Panc1 (cell line): ENCODE measurements at regions not wholly inside any gene's neighbourhood (a gene's known extent, or its start where the extent isn't known, plus 50 kb on each side); places are given as distances from the start of the nearest gene placed in this dataset.

Source experiments
- CTCF ChIP-seq: fragments of 450-650 bp; IDR thresholded peaks from 2 replicates; pipeline ENCODE4 v1.5.1; 2017; ENCODE audit warnings: mild to moderate bottlenecking
- POLR2AphosphoS5 ChIP-seq: IDR thresholded peaks from 2 replicates; pipeline ENCODE4 v1.6.1; 2012; ENCODE audit warnings: mild to moderate bottlenecking, low read depth, low read length, moderate library complexity
- SIN3A ChIP-seq: IDR thresholded peaks from 2 replicates; pipeline ENCODE4 v1.6.1; 2012; ENCODE audit warnings: low read depth, mild to moderate bottlenecking, low read length, moderate library complexity, borderline replicate concordance; ENCODE audit not compliant: insufficient read depth
- TCF7L2 ChIP-seq: IDR thresholded peaks from 2 replicates; pipeline ENCODE4 v1.6.1; 2011; ENCODE audit warnings: mild to moderate bottlenecking, low read depth, low read length, inconsistent platforms
- TF ChIP-seq, protein P1 (sequence below), 2 experiments: IDR thresholded peaks; 2 replicates each; pipeline ENCODE4 v1.6.1; 2011 to 2012; ENCODE audit warnings: low read depth in 2 of 2, control low read depth in 1 of 2, low read length in 1 of 2, mild to moderate bottlenecking in 1 of 2, moderate library complexity in 1 of 2; ENCODE audit not compliant: insufficient read depth in 1 of 2

DNA sequence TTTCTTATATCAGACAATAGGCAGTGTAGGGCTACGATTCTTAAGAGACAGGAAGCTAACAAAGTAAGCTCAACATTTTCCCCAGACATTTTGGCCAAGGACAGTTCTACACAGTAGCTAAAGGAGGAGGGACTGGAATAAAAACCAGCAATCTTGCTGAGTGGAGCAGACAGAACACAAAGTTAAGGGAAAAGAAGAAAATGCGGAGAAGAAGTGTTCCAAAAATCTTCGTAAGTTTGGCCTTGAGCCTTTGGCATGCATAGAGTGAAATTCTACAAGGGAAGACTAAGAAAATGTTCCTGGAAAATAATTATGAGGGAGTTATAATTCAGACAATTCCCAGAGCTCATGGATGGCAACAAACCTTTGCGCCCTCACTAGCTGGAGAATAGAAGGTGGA lies 748.0 kb upstream of the CTNND2 start:
- TF ChIP-seq POLR2AphosphoS5 (no peak), CTCF (no peak), TCF7L2 (no peak), SIN3A (no peak)
- TF ChIP-seq, protein P1, sequence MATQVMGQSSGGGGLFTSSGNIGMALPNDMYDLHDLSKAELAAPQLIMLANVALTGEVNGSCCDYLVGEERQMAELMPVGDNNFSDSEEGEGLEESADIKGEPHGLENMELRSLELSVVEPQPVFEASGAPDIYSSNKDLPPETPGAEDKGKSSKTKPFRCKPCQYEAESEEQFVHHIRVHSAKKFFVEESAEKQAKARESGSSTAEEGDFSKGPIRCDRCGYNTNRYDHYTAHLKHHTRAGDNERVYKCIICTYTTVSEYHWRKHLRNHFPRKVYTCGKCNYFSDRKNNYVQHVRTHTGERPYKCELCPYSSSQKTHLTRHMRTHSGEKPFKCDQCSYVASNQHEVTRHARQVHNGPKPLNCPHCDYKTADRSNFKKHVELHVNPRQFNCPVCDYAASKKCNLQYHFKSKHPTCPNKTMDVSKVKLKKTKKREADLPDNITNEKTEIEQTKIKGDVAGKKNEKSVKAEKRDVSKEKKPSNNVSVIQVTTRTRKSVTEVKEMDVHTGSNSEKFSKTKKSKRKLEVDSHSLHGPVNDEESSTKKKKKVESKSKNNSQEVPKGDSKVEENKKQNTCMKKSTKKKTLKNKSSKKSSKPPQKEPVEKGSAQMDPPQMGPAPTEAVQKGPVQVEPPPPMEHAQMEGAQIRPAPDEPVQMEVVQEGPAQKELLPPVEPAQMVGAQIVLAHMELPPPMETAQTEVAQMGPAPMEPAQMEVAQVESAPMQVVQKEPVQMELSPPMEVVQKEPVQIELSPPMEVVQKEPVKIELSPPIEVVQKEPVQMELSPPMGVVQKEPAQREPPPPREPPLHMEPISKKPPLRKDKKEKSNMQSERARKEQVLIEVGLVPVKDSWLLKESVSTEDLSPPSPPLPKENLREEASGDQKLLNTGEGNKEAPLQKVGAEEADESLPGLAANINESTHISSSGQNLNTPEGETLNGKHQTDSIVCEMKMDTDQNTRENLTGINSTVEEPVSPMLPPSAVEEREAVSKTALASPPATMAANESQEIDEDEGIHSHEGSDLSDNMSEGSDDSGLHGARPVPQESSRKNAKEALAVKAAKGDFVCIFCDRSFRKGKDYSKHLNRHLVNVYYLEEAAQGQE (IDR thresholded peaks at IDR 0.05; ENCODE audit: insufficient read depth in 1 of 2, low read depth in 2 of 2, low read length in 1 of 2), result no peak
